ENCODE measurements at regions not wholly inside any gene's neighbourhood (a gene's known extent, or its start where the extent isn't known, plus 50 kb on each side); places are given as distances from the start of the nearest gene placed in this dataset.

GRCh38 chr13:77417897-77418296, 91.0 kb upstream of the MYCBP2 start:
- Histone ChIP-seq H3K4me3 (replicated peaks in 1 of 4; ENCODE audit: control extremely low read depth in 1 of 4, insufficient read depth in 1 of 4, low read depth in 3 of 4, low read length in 4 of 4) (no peak overlapping the region), H3K27ac (ENCODE audit: insufficient read depth, low read length) (no peak overlapping the region), H2AFZ (ENCODE audit: low read length) (no peak overlapping the region), H3K27me3 (ENCODE audit: control insufficient read depth, insufficient read depth, low read length) (no peaks in the 10 kb centered on the region), H3K4me2 (ENCODE audit: extremely low read depth, insufficient read depth, low read length) (no peak overlapping the region), H3K4me1 (ENCODE audit: control insufficient read depth, extremely low read depth, insufficient read depth, low read length) (no peaks in the 10 kb centered on the region), H3K9me3 (ENCODE audit: control insufficient read depth, insufficient read depth, low read depth, low read length) (no peaks in the 10 kb centered on the region), H4K20me1 (ENCODE audit: control insufficient read depth, extremely low read depth, insufficient read depth, low read length) (no peaks in the 10 kb centered on the region), H3K79me2 (ENCODE audit: control insufficient read depth, insufficient read depth, low read length) (no peaks in the 10 kb centered on the region), H3K36me3 (ENCODE audit: control insufficient read depth, insufficient read depth, low read length) (no peaks in the 10 kb centered on the region), H3K9ac (ENCODE audit: insufficient read depth, low read length) (no peak overlapping the region)
- no peak for DNase-seq (ENCODE audit: low read depth in 2 of 2)
- no peak for TF ChIP-seq CTCF (conservative IDR thresholded peaks at IDR 0.05 in 1 of 2, IDR thresholded peaks at IDR 0.05 in 1 of 2; ENCODE audit: low read depth in 1 of 2, low read length in 2 of 2)
- no peak for TF ChIP-seq EZH2 (IDR thresholded peaks at IDR 0.05; ENCODE audit: low read length, missing control alignments)

GRCh38 chr13:77416666-77417212, 89.8 kb upstream of the MYCBP2 start:
- DNase-seq (ENCODE audit: low read depth in 2 of 2): no peak
- TF ChIP-seq EZH2 (IDR thresholded peaks at IDR 0.05; ENCODE audit: low read length, missing control alignments) (no peak), CTCF (conservative IDR thresholded peaks at IDR 0.05 in 1 of 2, IDR thresholded peaks at IDR 0.05 in 1 of 2; ENCODE audit: low read depth in 1 of 2, low read length in 2 of 2) (no peak)
- no peak overlapping the region for H2AFZ ChIP-seq (ENCODE audit: low read length)
- H3K79me2 ChIP-seq (ENCODE audit: control insufficient read depth, insufficient read depth, low read length): no peaks in the 10 kb centered on the region
- H3K4me2 ChIP-seq (ENCODE audit: extremely low read depth, insufficient read depth, low read length): no peak overlapping the region
- H3K4me1 ChIP-seq (ENCODE audit: control insufficient read depth, extremely low read depth, insufficient read depth, low read length): no peaks in the 10 kb centered on the region
- H3K36me3 ChIP-seq (ENCODE audit: control insufficient read depth, insufficient read depth, low read length): no peaks in the 10 kb centered on the region
- H3K4me3 ChIP-seq (replicated peaks in 1 of 4; ENCODE audit: control extremely low read depth in 1 of 4, insufficient read depth in 1 of 4, low read depth in 3 of 4, low read length in 4 of 4): no peak overlapping the region
- no peak overlapping the region for H3K27ac ChIP-seq (ENCODE audit: insufficient read depth, low read length)
- no peaks in the 10 kb centered on the region for H3K27me3 ChIP-seq (ENCODE audit: control insufficient read depth, insufficient read depth, low read length)
- no peaks in the 10 kb centered on the region for H3K9me3 ChIP-seq (ENCODE audit: control insufficient read depth, insufficient read depth, low read depth, low read length)
- no peak overlapping the region for H3K9ac ChIP-seq (ENCODE audit: insufficient read depth, low read length)
- no peaks in the 10 kb centered on the region for H4K20me1 ChIP-seq (ENCODE audit: control insufficient read depth, extremely low read depth, insufficient read depth, low read length)

GRCh38 chr13:77415253-77416071, 88.6 kb upstream of the MYCBP2 start:
- Histone ChIP-seq H3K9ac (ENCODE audit: insufficient read depth, low read length) (no peak overlapping the region), H3K79me2 (ENCODE audit: control insufficient read depth, insufficient read depth, low read length) (no peaks in the 10 kb centered on the region), H3K27me3 (ENCODE audit: control insufficient read depth, insufficient read depth, low read length) (no peaks in the 10 kb centered on the region), H3K36me3 (ENCODE audit: control insufficient read depth, insufficient read depth, low read length) (no peaks in the 10 kb centered on the region), H2AFZ (ENCODE audit: low read length) (no peak overlapping the region), H4K20me1 (ENCODE audit: control insufficient read depth, extremely low read depth, insufficient read depth, low read length) (no peaks in the 10 kb centered on the region), H3K9me3 (ENCODE audit: control insufficient read depth, insufficient read depth, low read depth, low read length) (no peaks in the 10 kb centered on the region), H3K4me2 (ENCODE audit: extremely low read depth, insufficient read depth, low read length) (no peak overlapping the region), H3K4me1 (ENCODE audit: control insufficient read depth, extremely low read depth, insufficient read depth, low read length) (no peaks in the 10 kb centered on the region), H3K27ac (ENCODE audit: insufficient read depth, low read length) (no peak overlapping the region), H3K4me3 (replicated peaks in 1 of 4; ENCODE audit: control extremely low read depth in 1 of 4, insufficient read depth in 1 of 4, low read depth in 3 of 4, low read length in 4 of 4) (no peak overlapping the region)
- no peak for DNase-seq (ENCODE audit: low read depth in 2 of 2)
- TF ChIP-seq CTCF (conservative IDR thresholded peaks at IDR 0.05 in 1 of 2, IDR thresholded peaks at IDR 0.05 in 1 of 2; ENCODE audit: low read depth in 1 of 2, low read length in 2 of 2): no peak
- TF ChIP-seq EZH2 (IDR thresholded peaks at IDR 0.05; ENCODE audit: low read length, missing control alignments): no peak
